Right lobe of liver (tissue), 4 donors: ENCODE measurements at regions not wholly inside any gene's neighbourhood (a gene's known extent, or its start where the extent isn't known, plus 50 kb on each side); places are given as distances from the start of the nearest gene placed in this dataset.

Source experiments
- CTCF ChIP-seq, 4 donors: fragments of 200-600 bp in 3 of 4; fragments of 450-650 bp in 1 of 4; IDR thresholded peaks; one replicate each; pipeline versions ENCODE4 v1.5.1 to v1.8.0; 2016 to 2022; ENCODE audit warnings: antibody characterized with exemption in 4 of 4, mild to moderate bottlenecking in 2 of 4
- POLR2A ChIP-seq: fragments of 450-650 bp; IDR thresholded peaks from one replicate; pipeline ENCODE4 v1.6.1; 2017; ENCODE audit warnings: antibody characterized with exemption, mild to moderate bottlenecking
- donor health status: DM: no; HTN: no; CAD: no.
- donor health status: DM: no; HTN: no; CAD: no.
- donor health status: DM: no; HTN: yes; CAD: no.

- TF ChIP-seq CTCF (IDR thresholded peaks at IDR 0.05) (no peak), POLR2A (no peak)
These were observed 212.1 kb upstream of the PLD5 start for GRCh38 chr1:242736611-242737010.
